GM21528 (cell line): ENCODE measurements at regions not wholly inside any gene's neighbourhood (a gene's known extent, or its start where the extent isn't known, plus 50 kb on each side); places are given as distances from the start of the nearest gene placed in this dataset.
"Not testable (repeated sequence)": the region's sequence is repeated elsewhere in the genome, so short reads cannot be mapped to it uniquely, and the experiment has no call there.

Source experiments
- ATAC-seq: cut with Tn5 transposase; IDR thresholded peaks from one replicate; pipeline ENCODE4 v1.9.1; 2021; ENCODE audit warnings: mild to moderate bottlenecking, moderate library complexity; ENCODE audit not compliant: unreplicated experiment, low FRiP score

DNA sequence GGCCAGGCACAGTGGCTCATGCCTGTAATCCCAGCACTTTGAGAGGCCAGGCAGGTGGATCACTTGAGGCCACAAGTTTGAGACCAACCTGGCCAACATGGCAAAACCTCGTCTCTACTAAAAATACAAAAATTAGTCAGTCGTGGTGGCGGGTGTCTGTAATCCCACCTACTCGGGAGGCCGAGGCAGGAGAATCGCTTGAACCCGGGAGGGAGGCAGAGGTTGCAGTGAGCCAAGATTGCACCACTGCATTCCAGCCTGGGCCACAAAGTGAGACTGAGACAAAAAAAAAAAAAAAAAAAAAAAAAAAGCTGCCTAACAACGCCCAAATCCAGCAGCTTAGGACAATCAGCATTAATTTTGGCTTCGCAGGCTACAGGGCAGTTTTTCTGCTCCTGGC is 167.1 kb downstream of the GOSR1 start:
- ATAC-seq: not testable (repeated sequence)

DNA sequence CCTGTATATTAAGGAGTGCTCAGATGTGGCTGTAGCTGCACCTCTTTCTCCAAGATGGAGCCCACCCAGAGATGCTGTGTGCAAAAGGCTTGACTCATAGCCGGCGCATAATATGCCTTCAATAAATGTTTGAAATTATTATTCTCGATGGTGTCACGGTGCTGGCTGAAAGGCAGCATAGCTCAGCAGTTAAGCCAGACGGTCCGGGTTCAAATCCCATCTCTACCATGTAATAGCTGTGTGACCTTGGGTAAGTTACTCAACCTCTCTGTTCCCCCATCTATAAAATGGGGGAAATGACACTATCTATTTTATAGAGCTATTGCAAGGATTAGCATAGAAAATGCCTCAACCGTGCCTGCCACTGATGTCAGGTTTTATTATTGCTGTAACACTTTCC is 164.2 kb downstream of the GOSR1 start:
- ATAC-seq: not testable (repeated sequence)

DNA sequence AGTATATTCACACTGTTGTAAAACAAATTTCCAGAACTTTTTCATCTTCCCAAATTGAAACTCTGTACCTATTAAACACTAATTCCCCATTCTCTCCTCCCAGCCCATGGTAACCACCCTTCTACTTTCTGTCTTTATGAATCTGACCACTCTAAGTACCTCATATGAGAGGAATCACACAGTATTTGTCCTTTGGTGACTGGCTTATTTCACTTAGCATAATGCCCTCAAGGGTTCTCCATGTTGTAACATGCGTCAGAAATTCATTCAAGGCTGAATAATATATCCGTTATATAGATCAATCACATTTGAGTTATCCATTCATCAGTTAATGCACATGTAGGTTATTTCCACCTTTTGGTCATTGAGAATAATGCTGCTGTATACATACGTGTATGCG is 162.2 kb downstream of the GOSR1 start:
- not testable (repeated sequence) for ATAC-seq

DNA sequence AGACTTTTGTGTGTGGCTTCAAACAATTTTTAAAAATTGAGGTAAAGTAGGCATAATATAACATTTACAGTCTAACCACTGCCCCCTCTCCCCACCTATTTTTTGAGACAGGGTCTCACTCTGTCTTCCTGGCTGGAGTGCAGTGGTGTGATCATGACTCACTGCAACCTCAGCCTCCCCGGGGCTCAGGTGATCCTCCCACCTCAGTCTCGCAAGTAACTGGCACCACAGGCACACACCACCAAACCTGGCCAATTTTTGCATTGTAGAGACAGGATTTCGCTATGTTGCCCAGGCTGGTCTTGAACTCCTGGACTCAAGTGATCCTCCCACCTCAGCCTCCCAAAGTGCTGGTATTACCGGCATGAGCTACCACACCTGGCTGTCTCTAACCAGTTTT is 161.8 kb downstream of the GOSR1 start:
- ATAC-seq: not testable (repeated sequence)

DNA sequence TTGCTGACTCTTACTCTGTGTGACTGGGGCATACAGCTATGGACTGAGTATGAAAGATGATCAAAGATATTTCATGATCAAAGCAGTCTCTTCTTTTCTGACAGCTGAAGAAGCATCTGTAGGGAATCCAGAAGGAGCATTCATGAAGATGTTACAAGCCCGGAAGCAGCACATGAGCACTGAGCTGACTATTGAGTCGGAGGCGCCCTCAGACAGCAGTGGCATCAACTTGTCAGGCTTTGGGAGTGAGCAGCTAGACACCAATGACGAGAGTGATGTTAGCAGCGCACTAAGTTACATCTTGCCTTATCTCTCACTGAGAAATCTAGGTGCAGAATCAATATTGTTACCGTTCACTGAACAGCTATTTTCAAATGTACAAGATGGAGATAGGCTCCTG is 154.4 kb downstream of the GOSR1 start:
- not testable (repeated sequence) for ATAC-seq

DNA sequence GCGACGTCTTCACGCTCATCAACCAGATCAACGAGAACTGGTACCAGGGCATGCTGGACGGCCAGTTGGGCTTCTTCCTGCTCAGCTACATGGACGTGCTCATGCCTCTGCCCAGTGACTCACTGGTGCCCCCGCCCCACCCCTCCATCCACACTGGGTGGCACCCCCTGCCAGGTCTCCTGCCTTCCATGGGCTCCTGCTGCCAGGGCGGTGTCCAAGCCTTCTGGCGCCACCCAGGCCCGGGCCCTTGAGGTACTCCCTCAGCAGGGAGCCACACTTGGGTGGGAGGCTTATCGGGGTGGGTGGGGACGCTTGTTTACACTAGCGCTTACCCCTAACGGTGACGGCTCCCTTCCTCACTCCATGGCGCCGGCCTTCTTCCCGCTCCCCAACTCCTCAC is 148.2 kb downstream of the GOSR1 start:
- not testable (repeated sequence) for ATAC-seq

DNA sequence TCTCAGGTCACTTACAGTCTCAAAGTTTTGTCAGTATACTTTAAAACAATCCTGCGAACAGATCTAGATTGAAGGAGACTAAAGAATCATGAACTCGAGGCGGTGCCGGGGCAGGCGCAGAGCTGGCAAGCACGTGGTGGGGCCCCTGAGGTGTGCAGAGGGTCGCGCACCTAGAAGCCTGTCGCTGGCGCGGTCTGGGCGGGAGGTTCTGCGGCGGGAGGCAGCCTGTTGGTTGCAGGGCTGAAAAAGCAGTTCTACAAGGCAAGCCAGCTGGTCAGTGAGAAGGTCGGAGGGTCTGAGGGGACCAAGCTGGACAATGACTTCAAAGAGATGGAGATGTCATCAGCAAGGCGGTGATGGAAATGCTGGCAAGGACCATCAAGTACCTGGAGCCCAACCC is 147.0 kb downstream of the GOSR1 start:
- not testable (repeated sequence) for ATAC-seq

DNA sequence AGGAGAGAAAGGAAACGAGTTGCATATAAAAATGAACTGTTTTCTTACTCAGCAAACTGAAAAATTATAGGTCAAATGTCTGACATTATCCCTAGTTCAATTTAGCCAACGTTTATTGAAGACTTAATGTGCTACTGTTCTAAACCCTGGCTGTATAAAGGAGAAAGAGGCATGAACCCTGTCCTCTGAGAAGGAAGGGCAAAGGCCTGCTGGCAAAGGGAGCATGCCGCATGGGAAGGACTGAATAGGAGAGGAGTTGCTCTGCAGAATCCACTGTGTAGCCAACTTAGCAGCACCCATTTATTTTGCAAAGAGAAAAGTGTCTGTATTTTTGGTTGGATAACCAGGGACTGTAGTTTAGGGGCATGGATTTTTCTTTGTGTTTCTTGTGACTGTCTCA is 132.5 kb downstream of the GOSR1 start:
- not testable (repeated sequence) for ATAC-seq

DNA sequence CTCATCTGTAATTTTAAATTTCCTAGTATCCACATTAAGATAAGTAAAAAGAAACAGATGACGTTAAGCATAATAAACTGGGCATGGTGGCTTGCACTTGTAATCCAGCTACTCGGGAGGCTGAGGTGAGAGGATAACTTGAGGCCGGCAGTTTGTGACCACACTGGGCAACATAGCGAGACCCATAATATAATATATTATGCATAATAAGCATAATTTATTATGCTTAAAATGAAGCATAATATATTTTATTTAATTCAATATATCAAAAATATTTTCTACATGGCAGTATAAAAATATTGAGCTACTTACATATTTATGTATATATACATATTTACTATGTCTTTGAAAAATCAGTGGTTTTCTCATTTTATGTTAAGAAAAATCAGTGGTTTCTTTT is 128.3 kb downstream of the GOSR1 start:
- no peak for ATAC-seq

DNA sequence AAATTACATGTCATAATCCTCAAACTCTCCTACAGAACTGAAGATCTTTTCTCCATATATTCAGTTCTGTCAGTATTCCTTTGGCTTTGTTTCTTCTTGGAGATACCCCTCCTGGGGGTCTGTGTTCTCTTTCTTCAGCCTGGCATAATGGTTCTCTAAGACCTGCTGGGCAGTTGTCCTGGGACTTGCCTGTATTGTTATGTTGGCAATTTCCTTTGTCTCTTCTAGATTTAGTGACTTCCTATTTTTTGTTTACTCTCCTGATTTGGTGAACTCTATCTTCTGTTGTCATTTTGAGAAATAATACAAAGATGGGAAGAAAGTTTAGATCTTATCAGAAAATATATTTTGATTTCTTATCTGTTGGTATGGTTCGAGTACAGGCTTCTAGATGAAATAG is 127.8 kb downstream of the GOSR1 start:
- no peak for ATAC-seq

DNA sequence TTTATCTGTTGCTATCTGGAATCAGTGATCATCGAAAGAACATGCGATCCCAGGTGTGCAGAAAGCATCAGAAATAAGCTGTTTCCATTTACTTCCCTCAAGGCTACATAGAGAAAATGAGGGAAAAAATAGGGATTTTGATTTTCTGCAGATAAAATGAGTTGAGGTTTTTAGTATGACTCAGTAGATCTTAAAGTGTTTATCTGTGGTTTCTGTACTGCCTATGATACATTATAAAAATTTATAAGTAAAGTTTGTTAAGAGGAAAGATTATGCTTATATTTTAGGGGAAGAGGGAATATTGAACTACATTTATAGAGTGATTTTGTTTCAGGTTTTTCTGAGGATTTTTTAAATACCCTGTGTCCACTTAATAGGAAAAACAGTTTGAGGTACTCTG is 125.2 kb downstream of the GOSR1 start:
- ATAC-seq: not testable (repeated sequence)

DNA sequence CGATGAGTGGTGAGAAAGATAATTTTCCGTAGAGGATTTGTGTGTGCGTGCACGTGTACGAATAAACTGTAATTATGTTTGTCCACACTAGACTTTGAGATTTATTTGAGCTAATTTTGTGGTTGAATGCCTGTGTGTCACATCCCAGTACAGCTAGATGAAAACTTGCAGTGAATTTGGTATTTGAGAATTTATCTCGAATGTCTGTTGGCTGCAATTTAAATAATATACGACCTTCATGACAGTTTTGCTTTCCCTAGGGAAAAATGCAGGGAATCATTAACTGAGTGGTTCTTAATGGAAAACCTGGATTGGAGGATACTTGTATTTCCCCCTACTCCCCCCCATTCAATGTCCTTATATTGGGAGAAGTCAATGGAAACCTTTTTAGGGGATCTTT is 124.8 kb downstream of the GOSR1 start:
- ATAC-seq: not testable (repeated sequence)

DNA sequence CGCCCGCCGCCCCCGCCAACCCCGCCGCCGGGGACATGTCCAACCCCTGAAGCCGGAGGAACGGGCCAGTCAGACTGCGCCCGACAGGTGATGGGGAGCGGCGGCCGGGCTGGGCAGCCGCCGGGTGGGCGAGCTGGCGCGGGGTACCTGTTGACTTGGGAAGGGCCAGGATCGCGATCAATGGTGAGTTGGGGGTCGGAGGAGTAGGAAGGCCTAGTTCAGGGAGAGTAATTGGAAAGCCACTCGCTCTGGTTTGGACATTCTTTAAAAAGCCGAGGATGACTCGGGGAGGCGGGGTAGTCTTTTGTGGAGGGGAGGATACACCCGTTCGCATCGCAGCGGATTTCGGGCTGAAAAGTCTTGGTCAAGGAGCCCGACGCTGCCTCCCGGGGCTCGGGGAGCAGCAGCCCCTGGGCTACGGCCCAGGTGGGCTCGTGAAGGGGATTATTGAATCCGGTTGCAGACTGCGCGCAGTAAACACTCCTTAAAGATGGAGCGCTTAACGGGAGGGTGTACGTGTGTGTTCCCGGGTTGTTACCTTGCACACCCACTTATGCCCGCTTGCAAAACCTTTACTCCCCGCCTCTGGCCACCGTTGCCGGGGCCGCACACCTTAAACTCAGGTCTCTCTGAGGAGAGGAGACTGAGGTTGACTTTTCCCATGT is 123.8 kb downstream of the GOSR1 start:
- peak; percentile 16 for ATAC-seq

DNA sequence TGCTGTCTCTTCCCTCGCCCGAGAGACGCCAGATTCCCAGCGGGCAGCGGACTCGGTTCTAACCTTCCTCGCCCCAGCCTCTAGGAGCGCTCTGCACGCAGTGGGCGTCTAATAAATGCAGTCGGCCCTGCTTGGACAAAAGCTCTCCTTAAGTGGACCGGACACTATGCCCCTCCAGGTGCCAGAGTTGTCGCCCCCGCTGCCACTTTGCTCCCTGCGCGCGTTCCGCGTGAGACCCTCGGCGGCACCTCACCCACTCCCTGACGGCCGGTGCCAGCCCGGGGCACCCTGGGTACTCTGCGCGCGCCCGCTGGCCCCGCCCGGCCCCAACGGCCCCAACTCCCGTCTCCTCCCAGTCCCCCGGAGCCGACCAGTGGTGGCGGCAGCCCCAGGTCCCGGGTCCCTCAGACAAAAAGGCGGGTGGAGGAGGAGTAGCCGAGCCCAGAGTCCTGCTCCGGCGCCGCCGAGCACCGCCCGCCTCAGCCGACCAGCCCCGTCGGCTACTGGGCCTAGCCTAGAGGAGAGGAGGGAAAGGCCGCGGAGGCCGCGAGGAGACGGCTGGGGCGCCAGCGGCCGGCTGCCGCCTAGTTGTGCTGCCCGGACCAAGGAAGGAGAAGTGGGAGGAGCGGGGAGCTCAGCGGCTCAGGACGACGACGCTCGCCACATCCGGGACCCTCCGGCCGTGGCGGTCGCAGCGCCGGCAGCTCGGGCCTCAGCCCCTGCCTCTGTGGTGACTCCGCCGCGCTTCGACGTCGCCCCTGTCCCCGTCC is 123.0 kb downstream of the GOSR1 start:
- peak; percentile 89 for ATAC-seq

DNA sequence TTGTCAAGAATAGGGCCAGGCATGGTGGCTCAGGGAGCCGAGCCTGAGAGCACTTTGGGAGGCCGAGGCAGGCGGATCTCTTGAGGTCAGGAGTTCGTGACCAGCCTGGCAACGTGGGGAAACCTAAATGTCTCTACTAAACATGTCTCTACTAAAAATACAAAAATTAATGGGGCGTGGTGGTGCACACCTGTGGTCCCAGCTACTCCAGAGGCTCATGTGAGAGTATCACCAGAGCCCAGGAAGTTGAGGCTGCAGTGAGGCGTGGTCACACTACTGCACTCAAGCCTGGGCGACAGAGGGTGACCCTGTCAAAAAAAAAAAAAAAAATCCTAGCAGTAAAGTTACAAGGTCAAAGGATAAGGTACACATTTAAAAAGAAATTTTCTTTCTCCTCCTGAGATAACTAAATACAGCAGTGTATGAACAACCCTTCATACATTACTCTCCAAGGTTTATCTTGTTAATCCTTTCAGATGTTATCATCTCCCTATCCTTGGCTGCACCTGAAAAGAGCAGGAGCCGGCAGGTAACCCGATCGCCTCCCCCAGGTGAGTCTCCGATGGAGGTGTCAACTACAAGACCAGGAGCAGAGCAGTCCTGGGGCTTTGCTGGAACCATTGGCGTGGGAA is 122.3 kb downstream of the GOSR1 start:
- peak; percentile 15 for ATAC-seq

DNA sequence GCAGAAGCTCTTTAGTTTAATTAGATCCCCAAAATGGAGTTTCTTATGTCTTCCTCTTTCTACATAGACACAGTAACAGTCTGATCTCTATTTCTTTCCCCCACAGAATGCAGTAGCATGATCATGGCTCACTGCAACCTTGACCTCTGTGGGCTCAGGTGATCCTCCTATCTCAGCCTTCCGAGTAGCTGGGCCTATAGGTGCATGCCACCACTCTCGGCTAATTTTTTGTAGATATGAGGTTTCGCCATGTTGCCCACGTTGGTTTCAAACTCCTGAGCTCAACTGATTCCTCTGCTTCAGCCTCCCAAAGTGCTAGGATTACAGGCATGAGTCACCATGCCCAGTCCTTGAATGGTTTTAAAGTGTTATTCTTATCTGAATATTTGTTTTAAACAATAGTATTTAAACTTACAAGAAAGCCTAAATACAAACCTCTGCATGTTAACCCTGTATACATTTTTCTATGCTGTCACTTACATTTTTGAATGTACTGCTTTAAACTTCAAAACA is 120.6 kb downstream of the GOSR1 start:
- ATAC-seq: no peak

DNA sequence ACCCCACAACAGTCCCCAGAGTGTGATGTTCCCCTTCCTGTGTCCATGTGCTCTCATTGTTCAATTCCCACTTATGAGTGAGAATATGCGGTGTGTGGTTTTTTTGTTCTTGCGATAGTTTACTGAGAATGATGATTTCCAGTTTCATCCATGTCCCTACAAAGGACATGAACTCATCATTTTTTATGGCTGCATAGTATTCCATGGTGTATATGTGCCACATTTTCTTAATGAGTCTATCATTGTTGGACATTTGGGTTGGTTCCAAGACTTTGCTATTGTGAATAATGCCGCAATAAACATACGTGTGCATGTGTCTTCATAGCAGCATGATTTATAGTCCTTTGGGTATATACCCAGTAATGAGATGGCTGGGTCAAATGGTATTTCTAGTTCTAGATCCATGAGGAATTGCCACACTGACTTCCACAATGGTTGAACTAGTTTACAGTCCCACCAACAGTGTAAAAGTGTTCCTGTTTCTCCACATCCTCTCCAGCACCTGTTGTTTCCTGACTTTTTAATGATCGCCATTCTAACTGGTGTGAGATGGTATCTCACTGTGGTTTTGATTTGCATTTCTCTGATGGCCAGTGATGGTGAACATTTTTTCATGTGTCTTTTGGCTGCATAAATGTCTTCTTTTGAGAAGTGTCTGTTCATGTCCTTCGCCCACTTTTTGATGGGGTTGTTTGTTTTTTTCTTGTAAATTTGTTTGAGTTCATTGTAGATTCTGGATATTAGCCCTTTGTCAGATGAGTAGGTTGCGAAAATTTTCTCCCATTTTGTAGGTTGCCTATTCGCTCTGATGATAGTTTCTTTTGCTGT is 120.0 kb downstream of the GOSR1 start:
- ATAC-seq: not testable (repeated sequence)

DNA sequence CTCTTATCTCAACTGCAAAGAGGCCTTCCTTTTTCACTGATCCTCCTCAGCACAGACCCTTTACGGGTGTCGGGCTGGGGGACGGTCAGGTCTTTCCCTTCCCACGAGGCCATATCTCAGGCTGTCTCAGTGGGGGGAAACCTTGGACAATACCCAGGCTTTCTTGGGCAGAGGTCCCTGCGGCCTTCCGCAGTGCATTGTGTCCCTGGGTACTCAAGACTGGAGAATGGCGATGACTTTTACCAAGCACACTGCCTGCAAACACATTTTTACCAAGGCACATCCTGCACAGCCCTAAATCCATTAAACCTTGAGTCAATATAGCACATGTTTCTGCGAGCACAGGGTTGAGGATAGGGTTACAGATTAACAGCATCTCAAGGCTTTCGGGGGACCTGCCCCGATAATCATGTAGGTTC is 117.8 kb downstream of the GOSR1 start:
- not testable (repeated sequence) for ATAC-seq

DNA sequence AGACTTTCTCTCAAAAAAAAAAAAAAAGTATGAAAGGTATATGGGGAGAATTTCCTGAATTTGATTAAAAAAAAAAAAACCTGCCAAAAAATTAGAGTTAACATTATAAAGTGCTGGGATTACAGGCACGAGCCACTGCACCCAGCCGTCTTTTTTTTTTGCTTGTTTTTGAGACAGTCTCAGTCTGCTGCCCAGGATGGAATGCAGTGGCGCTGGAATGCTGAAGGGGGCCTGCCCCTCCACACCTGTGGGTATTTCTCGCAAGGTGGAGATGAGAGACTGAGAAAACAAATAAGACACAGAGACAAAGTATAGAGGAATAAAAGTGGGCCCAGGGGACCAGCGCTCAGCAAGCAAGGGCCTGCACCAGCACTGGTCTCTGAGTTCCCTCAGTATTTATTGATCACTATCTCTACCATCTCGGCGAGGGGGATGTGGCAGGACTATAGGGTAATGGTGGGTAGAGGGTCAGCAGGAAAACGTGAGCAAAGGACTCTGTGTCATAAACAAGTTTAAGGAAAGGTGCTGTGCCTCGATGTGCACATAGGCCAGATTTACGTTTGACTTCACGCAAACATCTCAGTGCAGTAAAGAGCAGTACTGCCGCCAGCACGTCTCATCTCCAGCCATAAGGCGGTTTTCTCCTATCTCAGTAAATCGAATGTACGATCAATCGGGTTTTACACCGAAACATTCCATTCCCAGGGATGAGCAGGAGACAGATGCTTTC is 117.2 kb downstream of the GOSR1 start:
- ATAC-seq: no peak
